HCT116 (cell line): ENCODE measurements at regions not wholly inside any gene's neighbourhood (a gene's known extent, or its start where the extent isn't known, plus 50 kb on each side); places are given as distances from the start of the nearest gene placed in this dataset.

Experiments used
- ATAC-seq: fragments of 200-7000 bp; cut with Tn5 transposase; 2 replicates; pipeline ENCODE4 v1.9.1; 2020; ENCODE audit warnings: mild to moderate bottlenecking, moderate library complexity
- BruUV-seq: library from RNA; stranded (reverse); fragments of 400-500 nt; replicated peaks from 2 replicates; lab custom pipeline; 2021; lab: Mats Ljungman, UMichigan
- CTCF ChIA-PET: fragments of 300-600 bp; sonication (Branson Sonifier 250); formaldehyde crosslinking; loops from one replicate; lab custom pipeline; 2021; ENCODE audit warnings: antibody characterized with exemption; lab: Charles Lee
- POLR2A ChIA-PET: fragments of 300-600, 350-600 bp; sonication (Branson Sonifier 250); formaldehyde crosslinking; loops from one replicate; lab custom pipeline; 2021; ENCODE audit warnings: antibody characterized with exemption; lab: Charles Lee
- RAD21 ChIA-PET, 2 experiments: fragments of 300-600 bp; sonication (Branson Sonifier 250); formaldehyde crosslinking; loops; one replicate each; lab custom pipeline; 2023; ENCODE audit warnings: low total read pairs in 2 of 2; ENCODE audit not compliant: uncharacterized antibody in 2 of 2, unreplicated experiment in 2 of 2, low non-redundant PET in 1 of 2; lab: Charles Lee
- DNase-seq: peaks from one replicate; pipeline ENCODE4 v3.0.0-alpha.2; 2010; ENCODE audit warnings: low read depth, low spot score
- H2AFZ ChIP-seq: fragments of 200-600 bp; shearing (Covaris generic), sonication (generic); 2 replicates; pipeline ENCODE4 v1.6.1; 2017; ENCODE audit warnings: low read depth, mixed run types, mixed read lengths, antibody characterized with exemption, low read length; ENCODE audit not compliant: poor library complexity, severe bottlenecking
- H3K27ac ChIP-seq: 2 replicates; pipeline ENCODE4 v1.5.1; 2012; ENCODE audit warnings: low read depth, low read length
- H3K27me3 ChIP-seq: fragments of 200-600 bp; sonication (generic); 2 replicates; pipeline ENCODE4 v1.6.1; 2016; ENCODE audit warnings: mixed run types, low read length, mixed read lengths; ENCODE audit not compliant: insufficient read depth
- H3K36me3 ChIP-seq, 2 experiments: fragments of 200-500 bp in 1 of 2; fragments of 200-600 bp in 1 of 2; sonication (Bioruptor generic) in 1 of 2; sonication (generic) in 1 of 2; 2 replicates each; pipeline versions ENCODE4 v1.5.1 to v1.6.1; 2014 to 2016; ENCODE audit warnings: low read length in 2 of 2, inconsistent platforms in 1 of 2, mixed read lengths in 1 of 2, mixed run types in 1 of 2; ENCODE audit not compliant: insufficient read depth in 2 of 2, control insufficient read depth in 1 of 2
- H3K4me1 ChIP-seq, 2 experiments: fragments of 200-600 bp in 1 of 2; sonication (generic) in 1 of 2; 2 replicates each; pipeline versions ENCODE4 v1.5.1 to v1.6.1; 2012 to 2017; ENCODE audit warnings: low read length in 2 of 2, inconsistent platforms in 1 of 2, mild to moderate bottlenecking in 1 of 2, mixed read lengths in 1 of 2, mixed run types in 1 of 2, moderate library complexity in 1 of 2; ENCODE audit not compliant: insufficient read depth in 2 of 2, control insufficient read depth in 1 of 2
- H3K4me2 ChIP-seq: fragments of 200-600 bp; sonication (generic); 2 replicates; pipeline ENCODE4 v1.6.1; 2017; ENCODE audit warnings: mixed run types, low read length, mixed read lengths
- H3K4me3 ChIP-seq, 2 experiments: fragments of 200-600 bp in 1 of 2; sonication (generic) in 1 of 2; replicated peaks in 1 of 2; 2 replicates each; pipeline ENCODE4 v1.5.1; 2011 to 2016; ENCODE audit warnings: low read length in 2 of 2, control low read depth in 1 of 2, low read depth in 1 of 2, mild to moderate bottlenecking in 1 of 2, mixed read lengths in 1 of 2, mixed run types in 1 of 2
- H3K79me2 ChIP-seq: fragments of 200-600 bp; sonication (generic); 2 replicates; pipeline ENCODE4 v1.6.1; 2017; ENCODE audit warnings: mild to moderate bottlenecking, mixed run types, low read length, moderate library complexity, mixed read lengths; ENCODE audit not compliant: insufficient read depth
- H3K9ac ChIP-seq: fragments of 200-600 bp; sonication (generic); 2 replicates; pipeline ENCODE4 v1.6.1; 2016; ENCODE audit warnings: low read length, mixed read lengths
- H3K9me2 ChIP-seq: fragments of 200-600 bp; sonication (generic), shearing (Covaris generic); 2 replicates; pipeline ENCODE4 v1.6.1; 2017; ENCODE audit warnings: mixed run types, mild to moderate bottlenecking, moderate library complexity; ENCODE audit not compliant: insufficient read depth
- H3K9me3 ChIP-seq, 2 experiments: fragments of 200-500 bp in 1 of 2; fragments of 200-600 bp in 1 of 2; sonication (Bioruptor generic) in 1 of 2; sonication (generic) in 1 of 2; 2 replicates each; pipeline ENCODE4 v1.6.1; 2014 to 2017; ENCODE audit warnings: low read length in 2 of 2, mixed read lengths in 2 of 2, inconsistent platforms in 1 of 2, low read depth in 1 of 2, mild to moderate bottlenecking in 1 of 2, mixed run types in 1 of 2, moderate library complexity in 1 of 2; ENCODE audit not compliant: control insufficient read depth in 1 of 2, insufficient read depth in 1 of 2
- H4K20me1 ChIP-seq: fragments of 200-600 bp; sonication (generic), shearing (Covaris generic); 2 replicates; pipeline ENCODE4 v1.6.1; 2017; ENCODE audit warnings: mixed run types, mild to moderate bottlenecking, moderate library complexity; ENCODE audit not compliant: insufficient read depth
- EZH2 ChIP-seq: fragments of 200-600 bp; sonication (generic); IDR thresholded peaks from 2 replicates; pipeline ENCODE4 v1.6.1; 2017; ENCODE audit warnings: antibody characterized with exemption, mixed run types
- EZH2phosphoT487 ChIP-seq: fragments of 200-600 bp; IDR thresholded peaks from 2 replicates; pipeline ENCODE4 v1.6.1; 2018; ENCODE audit warnings: antibody characterized with exemption, borderline replicate concordance
- POLR2A ChIP-seq: IDR thresholded peaks from 2 replicates; pipeline ENCODE4 v1.7.0; 2011; ENCODE audit warnings: borderline replicate concordance; ENCODE audit not compliant: insufficient read depth, insufficient read length; ENCODE audit errors: extremely low read depth
- SIN3A ChIP-seq: IDR thresholded peaks from 2 replicates; pipeline ENCODE4 v1.6.1; 2012; ENCODE audit warnings: low read depth
- SP1 ChIP-seq: IDR thresholded peaks from 2 replicates; pipeline ENCODE4 v1.6.1; 2012; ENCODE audit warnings: low read depth
- TCF7L2 ChIP-seq: IDR thresholded peaks from 2 replicates; pipeline ENCODE4 v1.7.0; 2011; ENCODE audit warnings: borderline replicate concordance, inconsistent platforms; ENCODE audit not compliant: insufficient read depth, insufficient read length; ENCODE audit errors: extremely low read depth
- ZFX ChIP-seq: fragments of 450-650 bp; IDR thresholded peaks from 2 replicates; pipeline ENCODE4 v1.6.1; 2017
- ZNF274 ChIP-seq: fragments of 200-500 bp; sonication (Bioruptor generic); IDR thresholded peaks from 2 replicates; pipeline ENCODE4 v1.6.1; 2014; ENCODE audit warnings: mild to moderate bottlenecking, low read depth, low read length, inconsistent platforms
- intact Hi-C: fragments of 100-400 bp; cut with micrococcal nuclease; formaldehyde crosslinking; loops from 2 replicates; pipeline ENCODE4 v1.10.0; 2022
- TF ChIP-seq, protein P1 (sequence below): IDR thresholded peaks from 2 replicates; pipeline ENCODE4 v1.6.1; 2012; ENCODE audit warnings: low read depth
- TF ChIP-seq, protein P2 (sequence below): IDR thresholded peaks from 2 replicates; pipeline ENCODE4 v1.6.1; 2011; ENCODE audit warnings: mild to moderate bottlenecking, low read length, moderate library complexity; ENCODE audit not compliant: insufficient replicate concordance; ENCODE audit errors: extremely low read depth

DNA sequence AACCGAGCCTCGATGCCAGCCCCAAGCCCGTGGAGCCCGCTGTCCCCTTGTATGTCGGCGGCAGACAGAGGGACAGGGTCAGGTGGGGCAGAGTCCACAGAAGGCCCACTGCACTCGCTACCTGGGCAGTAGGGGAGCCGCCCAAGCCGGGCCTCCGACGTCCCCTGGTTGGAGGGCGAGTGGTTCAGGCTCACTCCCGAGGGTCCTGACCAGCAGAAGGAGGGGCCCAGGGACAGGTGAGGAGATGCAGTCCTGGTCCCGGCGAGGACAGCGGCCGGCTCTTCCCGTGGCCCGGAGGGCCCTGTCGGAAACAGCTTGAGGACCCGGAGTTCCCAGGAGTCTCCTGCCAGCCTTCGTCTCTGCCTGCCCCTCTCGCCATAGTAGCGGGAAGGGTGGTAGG lies 216.7 kb upstream of the SFSWAP start:
- H3K9me3 ChIP-seq: no peaks in the 10 kb centered on the region
- no peaks in the 10 kb centered on the region for H4K20me1 ChIP-seq
- no TSS peak for BruUV-seq
- TF ChIP-seq EZH2: no peak
- no peak for TF ChIP-seq ZNF274
- TF ChIP-seq ZFX: no peak
- TF ChIP-seq TCF7L2: no peak
- no peak for TF ChIP-seq SP1
- no peak for TF ChIP-seq POLR2A
- TF ChIP-seq EZH2phosphoT487: no peak
- TF ChIP-seq, protein P1, sequence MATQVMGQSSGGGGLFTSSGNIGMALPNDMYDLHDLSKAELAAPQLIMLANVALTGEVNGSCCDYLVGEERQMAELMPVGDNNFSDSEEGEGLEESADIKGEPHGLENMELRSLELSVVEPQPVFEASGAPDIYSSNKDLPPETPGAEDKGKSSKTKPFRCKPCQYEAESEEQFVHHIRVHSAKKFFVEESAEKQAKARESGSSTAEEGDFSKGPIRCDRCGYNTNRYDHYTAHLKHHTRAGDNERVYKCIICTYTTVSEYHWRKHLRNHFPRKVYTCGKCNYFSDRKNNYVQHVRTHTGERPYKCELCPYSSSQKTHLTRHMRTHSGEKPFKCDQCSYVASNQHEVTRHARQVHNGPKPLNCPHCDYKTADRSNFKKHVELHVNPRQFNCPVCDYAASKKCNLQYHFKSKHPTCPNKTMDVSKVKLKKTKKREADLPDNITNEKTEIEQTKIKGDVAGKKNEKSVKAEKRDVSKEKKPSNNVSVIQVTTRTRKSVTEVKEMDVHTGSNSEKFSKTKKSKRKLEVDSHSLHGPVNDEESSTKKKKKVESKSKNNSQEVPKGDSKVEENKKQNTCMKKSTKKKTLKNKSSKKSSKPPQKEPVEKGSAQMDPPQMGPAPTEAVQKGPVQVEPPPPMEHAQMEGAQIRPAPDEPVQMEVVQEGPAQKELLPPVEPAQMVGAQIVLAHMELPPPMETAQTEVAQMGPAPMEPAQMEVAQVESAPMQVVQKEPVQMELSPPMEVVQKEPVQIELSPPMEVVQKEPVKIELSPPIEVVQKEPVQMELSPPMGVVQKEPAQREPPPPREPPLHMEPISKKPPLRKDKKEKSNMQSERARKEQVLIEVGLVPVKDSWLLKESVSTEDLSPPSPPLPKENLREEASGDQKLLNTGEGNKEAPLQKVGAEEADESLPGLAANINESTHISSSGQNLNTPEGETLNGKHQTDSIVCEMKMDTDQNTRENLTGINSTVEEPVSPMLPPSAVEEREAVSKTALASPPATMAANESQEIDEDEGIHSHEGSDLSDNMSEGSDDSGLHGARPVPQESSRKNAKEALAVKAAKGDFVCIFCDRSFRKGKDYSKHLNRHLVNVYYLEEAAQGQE: no peak
- TF ChIP-seq, protein P2, sequence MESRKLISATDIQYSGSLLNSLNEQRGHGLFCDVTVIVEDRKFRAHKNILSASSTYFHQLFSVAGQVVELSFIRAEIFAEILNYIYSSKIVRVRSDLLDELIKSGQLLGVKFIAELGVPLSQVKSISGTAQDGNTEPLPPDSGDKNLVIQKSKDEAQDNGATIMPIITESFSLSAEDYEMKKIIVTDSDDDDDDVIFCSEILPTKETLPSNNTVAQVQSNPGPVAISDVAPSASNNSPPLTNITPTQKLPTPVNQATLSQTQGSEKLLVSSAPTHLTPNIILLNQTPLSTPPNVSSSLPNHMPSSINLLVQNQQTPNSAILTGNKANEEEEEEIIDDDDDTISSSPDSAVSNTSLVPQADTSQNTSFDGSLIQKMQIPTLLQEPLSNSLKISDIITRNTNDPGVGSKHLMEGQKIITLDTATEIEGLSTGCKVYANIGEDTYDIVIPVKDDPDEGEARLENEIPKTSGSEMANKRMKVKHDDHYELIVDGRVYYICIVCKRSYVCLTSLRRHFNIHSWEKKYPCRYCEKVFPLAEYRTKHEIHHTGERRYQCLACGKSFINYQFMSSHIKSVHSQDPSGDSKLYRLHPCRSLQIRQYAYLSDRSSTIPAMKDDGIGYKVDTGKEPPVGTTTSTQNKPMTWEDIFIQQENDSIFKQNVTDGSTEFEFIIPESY: no peak
- TF ChIP-seq SIN3A: no peak
- H3K79me2 ChIP-seq: no peaks in the 10 kb centered on the region
- no peak for ATAC-seq
- no peak for DNase-seq
- intact Hi-C loops: no loop called here
- no peak overlapping the region for H3K9ac ChIP-seq
- RAD21 ChIA-PET: no interaction called here
- no peak overlapping the region for H3K27ac ChIP-seq
- H3K36me3 ChIP-seq: no peaks in the 10 kb centered on the region
- no peak overlapping the region for H3K4me2 ChIP-seq
- no peaks in the 10 kb centered on the region for H3K4me1 ChIP-seq
- H3K27me3 ChIP-seq: peaks cover 16% of the 10 kb centered on the region
- CTCF ChIA-PET: no interaction called here
- no peak overlapping the region for H3K4me3 ChIP-seq
- H3K9me2 ChIP-seq: no peaks in the 10 kb centered on the region
- POLR2A ChIA-PET: no interaction called here
- H2AFZ ChIP-seq: no peak overlapping the region
